Stimulated activated CD4-positive, alpha-beta T cell treated with anti-CD3 and anti-CD28 coated beads, Interleukin-1b, Interleukin-23, amount 100 ng/mL, for 48 hours (primary cell): ENCODE measurements at regions not wholly inside any gene's neighbourhood (a gene's known extent, or its start where the extent isn't known, plus 50 kb on each side); places are given as distances from the start of the nearest gene placed in this dataset.

Experiments
- DNase-seq: peaks from one replicate; pipeline ENCODE4 v3.0.0-alpha.2; 2020

GRCh38 chr13:97564956-97565355 is 131.0 kb downstream of the RAP2A start:
- DNase-seq, result no peak

- DNase-seq, result no peak
Observed at GRCh38 chr13:97565906-97566305, 131.9 kb downstream of the RAP2A start.

- DNase-seq, result no peak
Observed at GRCh38 chr13:97566907-97567306, 132.9 kb downstream of the RAP2A start.

GRCh38 chr13:97567510-97568243 is 133.7 kb downstream of the RAP2A start:
- no peak for DNase-seq

GRCh38 chr13:97568850-97569249 is 134.9 kb downstream of the RAP2A start:
- no peak for DNase-seq

- DNase-seq, result no peak
Observed at GRCh38 chr13:97569841-97570240, 135.9 kb downstream of the RAP2A start.

GRCh38 chr13:97570442-97570841 is 136.5 kb downstream of the RAP2A start:
- no peak for DNase-seq

GRCh38 chr13:97573011-97573410 is 139.0 kb downstream of the RAP2A start:
- no peak for DNase-seq

GRCh38 chr13:97574926-97575325 is 141.0 kb downstream of the RAP2A start:
- no peak for DNase-seq

- no peak for DNase-seq
Observed at GRCh38 chr13:97577026-97577425, 143.1 kb downstream of the RAP2A start.

GRCh38 chr13:97582170-97582569 is 148.2 kb downstream of the RAP2A start:
- DNase-seq, result no peak

GRCh38 chr13:97583907-97584497 is 150.0 kb downstream of the RAP2A start:
- no peak for DNase-seq

- no peak for DNase-seq
Observed at GRCh38 chr13:97586941-97587340, 153.0 kb downstream of the RAP2A start.

- DNase-seq, result no peak
Observed at GRCh38 chr13:97588993-97589392, 155.0 kb downstream of the RAP2A start.

GRCh38 chr13:97600458-97601075 is 166.6 kb downstream of the RAP2A start:
- no peak for DNase-seq

GRCh38 chr13:97615266-97615665 is 181.3 kb downstream of the RAP2A start:
- DNase-seq, result no peak

GRCh38 chr13:97616385-97616784 is 182.4 kb downstream of the RAP2A start:
- DNase-seq, result no peak

- no peak for DNase-seq
Observed at GRCh38 chr13:97621025-97621424, 187.1 kb downstream of the RAP2A start.

GRCh38 chr13:97621631-97622030 is 187.7 kb downstream of the RAP2A start:
- no peak for DNase-seq

GRCh38 chr13:97627566-97627965 is 193.6 kb downstream of the RAP2A start:
- DNase-seq, result no peak

- no peak for DNase-seq
Observed at GRCh38 chr13:97629601-97630272, 195.8 kb downstream of the RAP2A start.

GRCh38 chr13:97630725-97631124 is 196.8 kb downstream of the RAP2A start:
- no peak for DNase-seq

- no peak for DNase-seq
Observed at GRCh38 chr13:97631158-97631557, 197.2 kb downstream of the RAP2A start.

- no peak for DNase-seq
Observed at GRCh38 chr13:97639236-97639635, 205.3 kb downstream of the RAP2A start.
